GM12872 (cell line): ENCODE measurements at regions not wholly inside any gene's neighbourhood (a gene's known extent, or its start where the extent isn't known, plus 50 kb on each side); places are given as distances from the start of the nearest gene placed in this dataset.

Experiments
- TF ChIP-seq, protein P1 (sequence below): IDR thresholded peaks from 3 replicates; pipeline ENCODE4 v1.5.1; 2011; ENCODE audit warnings: low read depth, mild to moderate bottlenecking, low read length, moderate library complexity; ENCODE audit not compliant: insufficient read depth

DNA sequence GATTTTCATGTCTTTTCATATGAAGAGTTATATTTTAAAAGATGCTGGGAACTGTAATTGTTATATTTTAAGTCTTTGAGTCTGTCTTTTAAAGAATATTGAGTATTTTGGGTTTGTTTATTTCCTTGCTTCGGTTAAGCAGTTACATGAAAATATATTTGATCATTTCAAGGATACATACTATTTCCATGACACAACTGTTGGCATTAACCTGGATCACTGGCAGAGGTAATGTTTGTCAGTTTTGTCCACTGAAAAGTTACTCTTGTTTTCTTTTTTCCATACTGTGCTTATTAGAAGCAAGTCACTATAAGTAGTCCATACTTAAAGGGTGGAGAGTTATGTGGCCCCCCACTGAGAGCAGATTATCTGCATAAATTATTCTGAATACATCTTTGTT is 1142.0 kb upstream of the TMEFF2 start:
- TF ChIP-seq, protein P1, sequence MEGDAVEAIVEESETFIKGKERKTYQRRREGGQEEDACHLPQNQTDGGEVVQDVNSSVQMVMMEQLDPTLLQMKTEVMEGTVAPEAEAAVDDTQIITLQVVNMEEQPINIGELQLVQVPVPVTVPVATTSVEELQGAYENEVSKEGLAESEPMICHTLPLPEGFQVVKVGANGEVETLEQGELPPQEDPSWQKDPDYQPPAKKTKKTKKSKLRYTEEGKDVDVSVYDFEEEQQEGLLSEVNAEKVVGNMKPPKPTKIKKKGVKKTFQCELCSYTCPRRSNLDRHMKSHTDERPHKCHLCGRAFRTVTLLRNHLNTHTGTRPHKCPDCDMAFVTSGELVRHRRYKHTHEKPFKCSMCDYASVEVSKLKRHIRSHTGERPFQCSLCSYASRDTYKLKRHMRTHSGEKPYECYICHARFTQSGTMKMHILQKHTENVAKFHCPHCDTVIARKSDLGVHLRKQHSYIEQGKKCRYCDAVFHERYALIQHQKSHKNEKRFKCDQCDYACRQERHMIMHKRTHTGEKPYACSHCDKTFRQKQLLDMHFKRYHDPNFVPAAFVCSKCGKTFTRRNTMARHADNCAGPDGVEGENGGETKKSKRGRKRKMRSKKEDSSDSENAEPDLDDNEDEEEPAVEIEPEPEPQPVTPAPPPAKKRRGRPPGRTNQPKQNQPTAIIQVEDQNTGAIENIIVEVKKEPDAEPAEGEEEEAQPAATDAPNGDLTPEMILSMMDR: no peak

DNA sequence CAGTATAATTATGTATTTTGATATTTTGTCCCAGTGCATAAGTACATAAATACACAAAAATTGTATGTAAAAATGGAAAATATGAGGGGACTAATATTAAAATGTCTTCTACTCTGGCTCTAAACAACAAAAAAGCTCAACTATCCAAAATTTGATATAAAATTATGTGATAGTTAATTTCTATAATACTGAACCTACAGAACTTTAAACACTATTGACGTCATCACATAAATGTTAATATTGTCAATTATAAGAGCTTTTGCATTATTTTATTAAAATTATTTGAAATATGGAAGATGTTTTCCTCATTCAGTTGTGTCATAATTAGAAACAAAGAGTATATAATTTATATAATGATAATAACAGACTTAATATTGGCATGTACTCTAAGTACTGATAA is 1139.7 kb upstream of the TMEFF2 start:
- TF ChIP-seq, protein P1: no peak

DNA sequence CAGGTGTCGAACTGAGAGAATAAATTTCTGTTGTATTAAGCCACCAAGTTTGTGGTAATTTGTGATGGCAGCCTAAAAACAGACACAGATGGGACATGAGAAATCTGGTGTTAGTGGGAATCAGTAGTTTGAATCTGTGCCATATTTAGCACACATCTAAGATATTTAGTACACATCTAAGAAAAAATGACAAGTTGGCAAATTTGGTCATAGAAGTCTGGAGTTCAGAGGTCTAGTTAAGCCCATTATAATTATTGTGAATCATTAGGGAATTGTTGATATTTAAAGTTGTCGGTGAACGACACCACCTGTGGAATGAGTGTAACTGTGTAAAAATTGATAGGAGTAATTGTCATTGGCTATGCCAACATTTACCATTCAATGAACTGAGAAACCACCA is 1138.8 kb upstream of the TMEFF2 start:
- TF ChIP-seq, protein P1: no peak

GRCh38 chr2:193332941-193333340 is 1138.2 kb upstream of the TMEFF2 start:
- TF ChIP-seq, protein P1: no peak

- TF ChIP-seq, protein P1: no peak
Measured at GRCh38 chr2:193331676-193332075, 1136.9 kb upstream of the TMEFF2 start.

DNA sequence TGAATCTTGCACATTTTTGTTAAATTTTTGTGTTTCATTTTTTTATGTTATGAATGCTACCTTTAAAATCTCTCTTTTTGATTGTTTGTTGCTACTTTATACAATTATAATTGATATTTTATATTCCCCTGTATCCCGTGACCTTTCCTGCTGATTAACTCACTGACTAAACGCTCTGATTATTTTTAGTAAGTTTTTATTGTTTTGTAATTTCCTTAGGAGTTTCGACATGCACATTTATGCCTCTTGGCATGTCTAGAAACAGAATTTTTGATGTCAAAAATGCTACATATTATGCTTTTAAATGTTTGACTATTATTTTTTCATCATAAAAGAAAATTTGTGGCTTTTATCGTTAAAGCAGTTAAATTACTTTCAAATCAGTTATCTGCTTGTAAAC is 1131.6 kb upstream of the TMEFF2 start:
- TF ChIP-seq, protein P1: no peak

DNA sequence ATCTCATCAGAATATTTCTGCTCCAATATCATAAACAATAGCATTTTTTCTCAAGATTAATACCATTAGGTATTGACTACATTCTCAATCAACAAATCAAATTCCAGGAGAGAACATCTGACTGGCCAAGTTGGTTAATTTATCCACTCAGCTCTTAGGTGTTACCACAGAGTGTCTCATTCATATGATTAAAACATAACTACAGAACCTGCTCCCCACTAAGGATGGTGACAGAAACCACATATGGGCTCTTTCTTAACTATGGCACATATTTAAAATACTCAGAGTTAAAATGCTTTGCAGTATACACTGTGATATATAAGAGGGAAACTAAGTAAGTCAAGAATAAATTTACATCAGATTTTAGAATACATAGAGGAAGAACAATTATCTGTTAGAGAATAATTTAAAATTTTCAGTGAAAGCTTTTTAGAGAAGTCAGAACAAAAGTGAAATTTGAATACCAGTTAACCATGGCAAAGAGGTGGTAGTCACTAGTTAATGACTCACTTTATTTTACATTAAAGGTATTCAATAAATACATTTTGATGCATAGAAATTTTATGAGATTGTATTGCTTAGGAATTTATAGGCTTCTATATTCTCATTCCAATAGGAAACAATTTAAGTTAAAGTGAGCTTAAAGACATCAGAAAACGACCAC is 1120.8 kb upstream of the TMEFF2 start:
- TF ChIP-seq, protein P1: no peak
